Activated T-cell treated with anti-CD3 and anti-CD28 coated beads for 48 hours (primary cell): ENCODE measurements at regions not wholly inside any gene's neighbourhood (a gene's known extent, or its start where the extent isn't known, plus 50 kb on each side); places are given as distances from the start of the nearest gene placed in this dataset.
"Not testable (repeated sequence)": the region's sequence is repeated elsewhere in the genome, so short reads cannot be mapped to it uniquely, and the experiment has no call there.

Experiments
- DNase-seq: peaks from one replicate; pipeline ENCODE4 v3.0.0-alpha.2; 2020; ENCODE audit warnings: low read depth

DNA sequence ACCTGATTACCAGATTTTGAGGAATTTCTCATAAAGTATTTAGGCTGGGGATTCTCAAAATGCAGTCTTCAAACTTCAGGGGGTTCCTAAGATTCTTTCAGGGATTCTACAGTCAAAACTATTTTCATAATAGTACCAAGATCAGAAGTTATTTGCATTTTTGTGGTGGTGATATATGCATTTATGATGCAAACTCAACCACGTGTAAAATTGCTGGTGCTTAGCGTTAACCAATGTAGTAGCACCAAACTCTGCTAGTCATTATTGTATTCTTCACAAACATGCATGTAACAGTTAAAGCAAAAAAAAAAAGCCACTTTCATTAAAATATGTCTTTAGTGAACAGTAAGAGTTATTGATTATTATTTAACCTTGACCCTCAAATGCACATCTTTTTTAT lies 274.9 kb upstream of the DNAJC19 start:
- DNase-seq = no peak

DNA sequence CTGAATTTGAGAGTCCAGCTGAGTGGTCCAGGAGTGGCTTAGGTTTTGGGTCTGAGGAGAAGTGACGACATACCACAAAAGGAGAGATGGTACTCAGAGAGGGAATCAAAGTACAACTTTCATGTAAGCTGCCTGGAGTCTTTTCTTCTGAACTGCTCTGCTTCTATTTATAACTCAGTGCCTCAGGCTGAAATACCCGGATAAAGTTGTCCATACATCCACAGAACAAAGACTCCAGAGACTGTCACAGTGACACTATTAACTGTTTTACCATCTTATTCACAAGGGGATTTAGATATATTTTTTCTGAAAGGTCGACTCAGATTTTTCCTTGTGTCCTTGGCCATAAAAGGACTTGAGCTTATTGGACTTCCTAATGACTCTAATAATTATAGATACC lies 264.3 kb upstream of the DNAJC19 start:
- no peak for DNase-seq

DNA sequence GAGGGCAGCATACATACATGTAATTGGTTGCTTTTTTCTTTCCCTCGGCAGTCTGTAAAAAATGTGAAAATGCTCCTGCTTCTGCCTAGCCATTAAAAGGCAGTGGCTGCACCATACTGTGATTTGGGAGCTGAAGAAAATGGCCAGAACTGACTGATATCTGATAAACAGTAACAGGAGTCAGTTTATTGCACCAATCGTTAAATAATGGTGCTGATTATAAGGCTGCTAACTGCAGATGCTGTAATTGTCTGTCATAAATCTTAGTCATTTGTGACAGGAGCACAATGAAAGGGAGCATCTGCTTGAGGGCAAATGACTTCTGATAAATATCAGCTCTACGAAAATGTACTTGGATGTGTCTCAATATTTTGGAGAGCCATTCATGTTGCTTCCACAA lies 263.1 kb upstream of the DNAJC19 start:
- no peak for DNase-seq

DNA sequence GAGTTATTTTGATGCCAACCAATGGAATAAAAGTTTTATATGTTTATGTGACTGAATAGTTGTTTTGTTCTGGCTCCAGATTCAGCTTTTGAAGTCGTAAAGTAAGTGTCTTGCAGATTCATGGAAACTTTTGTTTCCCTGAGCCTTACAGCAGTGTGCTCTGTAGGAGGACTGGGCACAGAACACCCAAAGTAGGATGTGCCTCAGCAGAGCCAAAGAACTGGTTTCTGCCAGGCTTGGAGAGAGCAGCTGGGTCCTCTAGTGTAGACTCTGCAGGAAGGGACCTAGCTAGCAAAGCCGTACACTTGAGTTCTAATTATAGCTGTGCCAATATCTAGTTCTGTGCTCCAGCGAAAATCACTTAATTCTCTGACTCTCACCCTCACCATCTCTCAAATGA lies 261.2 kb upstream of the DNAJC19 start:
- DNase-seq = no peak

- no peak for DNase-seq
Observed at GRCh38 chr3:181239441-181239840, 249.9 kb upstream of the DNAJC19 start.

GRCh38 chr3:181230258-181230657 lies 240.7 kb upstream of the DNAJC19 start:
- DNase-seq = no peak

- no peak for DNase-seq
Observed at GRCh38 chr3:181213347-181213746, 223.8 kb upstream of the DNAJC19 start.

DNA sequence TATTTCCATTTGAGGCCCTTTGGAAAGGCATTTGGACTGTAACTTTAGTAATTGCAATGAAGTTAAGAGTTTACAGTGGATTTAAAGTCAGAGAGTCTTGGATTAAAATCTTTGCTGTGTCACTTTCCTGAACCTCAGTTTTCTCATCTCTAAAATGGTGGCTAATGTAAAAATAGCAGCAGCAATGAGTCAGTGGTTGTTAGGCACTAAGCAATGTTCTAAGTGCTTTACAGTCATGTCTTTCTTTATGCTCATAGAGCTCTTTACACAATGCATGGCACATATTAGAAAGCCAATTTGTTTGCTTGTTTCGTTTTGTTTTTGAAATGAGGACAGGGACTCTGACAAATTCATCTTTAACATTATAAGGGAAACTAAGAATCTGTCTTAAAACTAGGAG lies 222.7 kb upstream of the DNAJC19 start:
- no peak for DNase-seq

- no peak for DNase-seq
Observed at GRCh38 chr3:181210275-181210674, 220.7 kb upstream of the DNAJC19 start.

- DNase-seq = no peak
Observed at GRCh38 chr3:181189556-181189955, 200.0 kb upstream of the DNAJC19 start.

DNA sequence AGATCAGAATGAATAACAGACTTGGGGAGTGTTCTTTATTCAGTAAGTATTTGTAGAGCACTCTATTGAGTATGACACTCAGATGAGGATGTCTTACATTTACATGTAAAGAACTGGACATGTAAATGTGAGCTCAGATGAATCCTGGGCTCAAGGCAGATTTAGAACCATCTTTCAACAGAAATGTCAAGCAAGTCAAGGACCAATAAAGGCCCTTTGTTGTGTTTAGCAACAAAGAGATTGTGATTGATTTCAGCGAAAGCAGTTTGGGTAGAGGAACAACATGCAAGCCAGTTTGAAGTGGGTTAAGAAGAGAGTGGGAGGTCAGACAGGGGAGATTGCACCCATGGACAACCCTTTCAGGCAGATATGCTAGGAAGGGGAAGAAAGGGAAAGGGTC lies 194.2 kb upstream of the DNAJC19 start:
- DNase-seq = no peak

- DNase-seq = not testable (repeated sequence)
Observed at GRCh38 chr3:181183057-181183456, 193.5 kb upstream of the DNAJC19 start.

GRCh38 chr3:181178991-181179390 lies 189.5 kb upstream of the DNAJC19 start:
- no peak for DNase-seq

DNA sequence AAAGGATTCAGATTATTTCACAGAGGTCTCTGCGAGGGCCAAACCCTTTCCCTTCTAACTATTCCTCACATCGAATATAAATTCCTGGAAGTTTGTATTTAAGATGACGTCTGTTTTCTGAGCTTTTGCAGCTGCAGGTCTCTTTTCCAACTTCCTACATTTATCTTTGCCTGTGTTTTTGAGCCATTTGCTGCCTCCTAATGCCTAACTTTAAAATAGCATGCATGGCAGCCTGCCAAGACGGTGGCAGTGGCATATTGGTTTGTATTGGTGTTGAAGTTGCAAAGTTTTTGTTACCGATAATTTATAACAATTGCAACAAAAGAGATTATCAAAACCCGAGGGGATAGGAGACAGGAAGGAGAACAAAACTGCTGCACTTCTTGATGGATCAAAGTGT lies 187.1 kb upstream of the DNAJC19 start:
- peak; percentile 5 for DNase-seq

DNA sequence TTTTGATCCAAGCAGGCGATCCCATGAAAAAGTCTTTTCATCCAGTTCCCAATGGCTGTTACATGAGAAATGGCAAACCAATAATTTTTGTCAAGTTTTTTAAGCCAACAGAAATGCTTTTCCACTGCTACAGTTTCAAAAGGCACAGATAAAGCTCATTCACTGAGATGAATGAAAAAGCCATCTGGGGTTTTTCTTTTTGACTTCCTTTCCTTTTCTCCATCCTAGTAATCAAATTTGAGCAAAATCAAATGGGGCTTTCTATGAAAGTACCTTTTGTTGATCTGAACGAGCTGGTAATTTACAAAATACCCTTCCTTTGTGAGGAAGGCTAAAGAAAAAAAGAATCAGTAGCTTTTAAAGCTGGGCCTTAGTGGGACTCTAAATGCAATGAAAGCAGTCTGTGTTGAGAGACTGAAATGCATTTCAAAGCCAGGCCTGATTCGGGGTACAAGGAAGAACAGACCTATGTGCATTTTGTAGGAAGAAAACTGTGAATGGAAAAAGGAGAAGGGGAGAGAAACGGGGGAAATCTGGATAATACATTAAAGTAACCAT lies 185.2 kb upstream of the DNAJC19 start:
- no peak for DNase-seq

DNA sequence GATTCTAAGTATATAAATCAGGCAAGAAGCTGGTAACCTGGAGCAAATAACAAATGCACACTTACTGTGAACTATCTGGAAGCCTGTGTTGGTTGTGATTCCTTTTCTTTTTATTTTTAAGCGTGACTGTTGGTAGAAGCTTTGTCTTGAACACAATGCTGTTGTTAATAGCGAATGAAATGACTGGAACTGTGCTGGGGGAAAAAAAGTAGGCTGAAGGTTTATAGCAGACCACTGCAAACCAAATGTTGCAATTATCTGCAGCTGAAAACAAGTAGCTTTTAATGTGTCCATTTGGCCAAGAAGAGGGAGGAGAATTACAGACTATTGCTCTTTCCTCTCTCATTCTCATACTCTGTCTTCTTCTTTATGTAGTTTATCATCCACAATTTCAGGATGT lies 184.5 kb upstream of the DNAJC19 start:
- DNase-seq = no peak

GRCh38 chr3:181173227-181173626 lies 183.7 kb upstream of the DNAJC19 start:
- DNase-seq = no peak

GRCh38 chr3:181134873-181135272 lies 145.3 kb upstream of the DNAJC19 start:
- no peak for DNase-seq

GRCh38 chr3:181133832-181134231 lies 144.3 kb upstream of the DNAJC19 start:
- no peak for DNase-seq

- DNase-seq = no peak
Observed at GRCh38 chr3:181105646-181106045, 116.1 kb upstream of the DNAJC19 start.

DNA sequence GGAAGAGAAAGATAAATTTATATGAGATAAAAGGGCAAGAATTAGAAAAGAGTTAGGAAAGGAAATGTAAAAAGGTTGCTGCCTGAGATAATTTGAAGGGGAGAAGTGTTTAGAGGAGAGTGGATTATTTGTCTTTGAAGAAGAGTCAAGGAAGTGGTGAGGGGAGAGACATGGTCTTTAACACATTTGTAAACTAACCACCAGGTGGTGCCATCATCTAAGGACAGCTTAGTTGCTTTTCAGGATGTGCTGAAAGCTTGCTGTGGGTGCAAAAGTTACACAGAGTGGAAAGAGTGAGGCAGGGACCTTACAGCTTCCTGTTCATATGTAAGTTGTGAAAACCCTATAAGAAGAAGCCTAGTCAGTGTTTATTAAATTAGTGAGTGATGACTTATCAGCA lies 114.1 kb upstream of the DNAJC19 start:
- no peak for DNase-seq

DNA sequence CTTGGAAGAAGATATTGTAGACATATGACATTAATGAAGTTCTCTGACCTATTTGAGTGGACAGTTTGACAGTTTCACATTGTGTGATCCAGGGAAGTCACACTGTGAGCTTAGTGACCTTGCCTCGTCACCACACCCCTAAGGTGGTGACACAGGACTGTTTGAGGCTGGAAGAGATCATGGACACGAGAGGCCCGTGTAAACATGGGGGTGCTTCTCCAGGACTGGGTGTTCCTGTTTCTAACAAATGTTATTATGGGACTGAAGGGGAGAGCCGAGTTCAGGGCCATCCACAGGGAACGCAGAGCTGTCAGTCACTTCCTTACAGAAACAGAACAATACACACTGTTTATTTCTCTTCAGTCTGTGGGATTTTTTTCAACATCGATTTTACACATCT lies 96.5 kb upstream of the DNAJC19 start:
- no peak for DNase-seq

DNA sequence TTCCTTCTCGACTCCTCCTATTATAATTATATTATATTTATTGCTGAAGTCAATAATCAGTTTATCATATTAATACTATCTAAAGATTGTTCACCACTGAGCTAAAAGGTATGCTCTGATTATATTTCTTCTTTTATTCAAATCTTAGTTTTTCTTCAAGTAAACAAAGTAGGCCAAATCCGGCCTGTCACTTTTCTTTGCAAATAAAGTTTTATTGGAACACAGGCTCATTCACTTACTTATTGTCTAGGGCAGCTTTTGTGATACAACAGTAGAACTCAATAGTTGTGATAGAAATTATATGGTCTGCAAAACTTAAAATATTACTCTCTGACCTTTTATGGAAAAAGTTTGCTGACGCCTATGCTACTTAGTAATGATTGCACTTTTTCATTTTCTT lies 92.4 kb upstream of the DNAJC19 start:
- DNase-seq = no peak

DNA sequence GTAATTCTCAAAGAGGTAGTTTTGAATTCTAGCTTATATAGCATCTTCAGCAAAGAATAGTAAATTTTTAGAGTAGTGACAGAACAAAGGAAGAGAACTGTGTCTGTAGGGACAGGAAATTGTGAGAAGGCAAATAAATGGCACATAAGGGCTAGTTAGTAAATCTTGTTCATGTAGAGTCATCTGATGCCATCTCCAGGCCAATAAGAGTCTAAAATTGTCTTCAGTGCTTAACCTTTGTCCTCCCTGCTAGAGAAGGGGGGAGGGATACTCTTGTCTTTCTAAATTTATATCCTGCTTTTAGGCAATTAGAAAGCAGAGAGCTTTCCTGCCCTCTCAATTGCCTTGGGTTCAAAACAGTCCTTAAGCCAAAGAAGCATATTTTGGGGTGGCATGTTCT lies 87.0 kb upstream of the DNAJC19 start:
- no peak for DNase-seq

GRCh38 chr3:181075098-181075497 lies 85.6 kb upstream of the DNAJC19 start:
- DNase-seq = no peak
